ENCODE measurements at regions not wholly inside any gene's neighbourhood (a gene's known extent, or its start where the extent isn't known, plus 50 kb on each side); places are given as distances from the start of the nearest gene placed in this dataset.

DNA sequence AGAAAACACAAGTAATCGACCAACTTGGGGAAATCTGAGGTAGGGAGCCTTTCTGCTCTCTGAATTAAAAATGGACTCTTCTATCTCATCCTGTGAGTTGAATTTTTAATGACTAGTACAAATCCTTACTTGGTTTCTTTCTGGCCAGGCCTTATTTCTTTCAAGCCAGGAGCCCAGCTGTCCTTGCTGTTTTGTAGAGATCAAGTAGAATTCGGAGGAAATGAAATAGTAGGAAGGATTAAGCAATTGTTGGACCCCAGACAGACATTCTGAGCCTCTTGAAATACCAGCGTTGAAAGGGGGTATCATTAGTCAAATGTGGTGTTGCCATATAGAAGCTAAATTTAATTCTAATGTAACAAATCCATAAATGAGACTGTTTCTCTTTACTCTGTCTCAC, 53.7 kb upstream of the SMIM15 start:
- Histone ChIP-seq H3K79me2 (ENCODE audit: insufficient read depth, low read length) (no peaks in the 10 kb centered on the region), H3K27me3 (ENCODE audit: insufficient read depth, low read length) (no peaks in the 10 kb centered on the region), H3K4me2 (ENCODE audit: insufficient read depth, low read length) (no peak overlapping the region), H3K4me1 (ENCODE audit: insufficient read depth, low read length) (no peaks in the 10 kb centered on the region), H3K36me3 (ENCODE audit: insufficient read depth, low read length) (no peaks in the 10 kb centered on the region), H3K4me3 (ENCODE audit: insufficient read depth, low read length) (no peak overlapping the region), H4K20me1 (ENCODE audit: insufficient read depth, low read length) (no peaks in the 10 kb centered on the region), H3K27ac (ENCODE audit: low read depth, low read length) (no peak overlapping the region), H3K9me3 (ENCODE audit: low read depth, low read length) (no peaks in the 10 kb centered on the region), H2AFZ (ENCODE audit: low read length) (no peak overlapping the region)
- no peak for DNase-seq (ENCODE audit: insufficient read length, low spot score, missing footprints)
- no peak for TF ChIP-seq CTCF (IDR thresholded peaks at IDR 0.05; ENCODE audit: extremely low read depth, low read depth, low read length)

DNA sequence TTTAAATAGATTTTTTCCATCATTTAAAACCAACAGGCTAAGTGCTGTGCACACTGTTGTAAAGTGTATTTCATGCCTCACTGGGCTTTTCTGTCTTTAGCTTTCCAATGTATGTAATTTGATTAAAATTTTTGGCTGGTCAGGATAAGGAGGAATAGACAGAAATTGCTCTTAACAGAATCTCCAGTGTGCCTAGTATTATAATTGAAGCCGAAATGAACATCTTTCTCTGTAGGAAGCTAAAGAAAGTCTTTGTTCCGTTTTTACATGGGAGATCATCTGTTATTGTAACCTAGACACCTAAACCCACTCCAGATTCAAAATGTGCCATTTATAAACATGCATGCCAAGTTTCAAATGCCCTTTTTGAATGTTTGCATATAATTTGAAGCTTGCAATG, 54.5 kb upstream of the SMIM15 start:
- Histone ChIP-seq H2AFZ (ENCODE audit: low read length) (no peak overlapping the region), H3K36me3 (ENCODE audit: insufficient read depth, low read length) (no peaks in the 10 kb centered on the region), H3K27ac (ENCODE audit: low read depth, low read length) (no peak overlapping the region), H4K20me1 (ENCODE audit: insufficient read depth, low read length) (no peaks in the 10 kb centered on the region), H3K79me2 (ENCODE audit: insufficient read depth, low read length) (no peaks in the 10 kb centered on the region), H3K27me3 (ENCODE audit: insufficient read depth, low read length) (no peaks in the 10 kb centered on the region), H3K4me2 (ENCODE audit: insufficient read depth, low read length) (no peak overlapping the region), H3K4me3 (ENCODE audit: insufficient read depth, low read length) (no peak overlapping the region), H3K9me3 (ENCODE audit: low read depth, low read length) (no peaks in the 10 kb centered on the region), H3K4me1 (ENCODE audit: insufficient read depth, low read length) (no peaks in the 10 kb centered on the region)
- no peak for TF ChIP-seq CTCF (IDR thresholded peaks at IDR 0.05; ENCODE audit: extremely low read depth, low read depth, low read length)
- DNase-seq (ENCODE audit: insufficient read length, low spot score, missing footprints) = no peak

- TF ChIP-seq CTCF (IDR thresholded peaks at IDR 0.05; ENCODE audit: extremely low read depth, low read depth, low read length) = no peak
- no peaks in the 10 kb centered on the region for H3K4me1 ChIP-seq (ENCODE audit: insufficient read depth, low read length)
- H3K79me2 ChIP-seq (ENCODE audit: insufficient read depth, low read length) = no peaks in the 10 kb centered on the region
Measured at GRCh38 chr5:61217214-61217613, 54.9 kb upstream of the SMIM15 start.

GRCh38 chr5:61228229-61228628, 66.0 kb upstream of the SMIM15 start:
- TF ChIP-seq CTCF (IDR thresholded peaks at IDR 0.05; ENCODE audit: extremely low read depth, low read depth, low read length) = no peak
- no peaks in the 10 kb centered on the region for H4K20me1 ChIP-seq (ENCODE audit: insufficient read depth, low read length)
- no peak overlapping the region for H3K27ac ChIP-seq (ENCODE audit: low read depth, low read length)
- H3K4me3 ChIP-seq (ENCODE audit: insufficient read depth, low read length) = no peak overlapping the region
- DNase-seq (ENCODE audit: insufficient read length, low spot score, missing footprints) = no peak
- no peak overlapping the region for H2AFZ ChIP-seq (ENCODE audit: low read length)
- H3K79me2 ChIP-seq (ENCODE audit: insufficient read depth, low read length) = no peaks in the 10 kb centered on the region
- no peak overlapping the region for H3K4me2 ChIP-seq (ENCODE audit: insufficient read depth, low read length)
- peaks cover 16% of the 10 kb centered on the region for H3K4me1 ChIP-seq (ENCODE audit: insufficient read depth, low read length)
- no peaks in the 10 kb centered on the region for H3K36me3 ChIP-seq (ENCODE audit: insufficient read depth, low read length)
- no peaks in the 10 kb centered on the region for H3K9me3 ChIP-seq (ENCODE audit: low read depth, low read length)
- H3K27me3 ChIP-seq (ENCODE audit: insufficient read depth, low read length) = no peaks in the 10 kb centered on the region

More at GRCh38 chr5:61217214-61217613, 54.9 kb upstream of the SMIM15 start:
- no peak overlapping the region for H2AFZ ChIP-seq (ENCODE audit: low read length)
- no peak overlapping the region for H3K4me3 ChIP-seq (ENCODE audit: insufficient read depth, low read length)
- H3K4me2 ChIP-seq (ENCODE audit: insufficient read depth, low read length) = no peak overlapping the region
- no peak for DNase-seq (ENCODE audit: insufficient read length, low spot score, missing footprints)
- H3K9me3 ChIP-seq (ENCODE audit: low read depth, low read length) = no peaks in the 10 kb centered on the region
- no peaks in the 10 kb centered on the region for H3K36me3 ChIP-seq (ENCODE audit: insufficient read depth, low read length)
- no peak overlapping the region for H3K27ac ChIP-seq (ENCODE audit: low read depth, low read length)
- H4K20me1 ChIP-seq (ENCODE audit: insufficient read depth, low read length) = no peaks in the 10 kb centered on the region
- H3K27me3 ChIP-seq (ENCODE audit: insufficient read depth, low read length) = no peaks in the 10 kb centered on the region

Data from osteoblast (primary cell).